ENCODE measurements at regions not wholly inside any gene's neighbourhood (a gene's known extent, or its start where the extent isn't known, plus 50 kb on each side); places are given as distances from the start of the nearest gene placed in this dataset.

GRCh38 chr3:10759495-10759894 lies 56.5 kb upstream of the SLC6A11 start:
- DNase-seq (ENCODE audit: extremely low read depth in 1 of 2, low read depth in 1 of 2): no peak

DNA sequence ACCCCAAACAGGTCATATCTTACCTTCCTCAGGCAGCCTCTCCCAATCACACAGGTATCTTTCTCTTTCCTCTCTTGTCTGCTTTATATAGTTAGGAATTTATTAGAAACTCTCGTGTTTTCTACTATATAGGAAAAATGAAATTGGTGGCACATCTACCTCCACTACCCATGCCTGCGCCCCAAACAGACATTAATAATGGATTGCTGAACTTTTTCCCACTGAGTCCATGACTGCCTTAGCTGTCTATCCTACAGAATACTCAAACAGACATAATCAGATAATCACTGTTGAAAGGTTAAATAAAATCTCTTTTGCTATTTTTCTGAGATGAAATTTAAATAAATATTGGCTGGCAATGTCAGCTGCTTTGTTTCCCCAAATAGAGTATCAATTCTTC lies 55.8 kb upstream of the SLC6A11 start:
- DNase-seq (ENCODE audit: extremely low read depth in 1 of 2, low read depth in 1 of 2): no peak

DNA sequence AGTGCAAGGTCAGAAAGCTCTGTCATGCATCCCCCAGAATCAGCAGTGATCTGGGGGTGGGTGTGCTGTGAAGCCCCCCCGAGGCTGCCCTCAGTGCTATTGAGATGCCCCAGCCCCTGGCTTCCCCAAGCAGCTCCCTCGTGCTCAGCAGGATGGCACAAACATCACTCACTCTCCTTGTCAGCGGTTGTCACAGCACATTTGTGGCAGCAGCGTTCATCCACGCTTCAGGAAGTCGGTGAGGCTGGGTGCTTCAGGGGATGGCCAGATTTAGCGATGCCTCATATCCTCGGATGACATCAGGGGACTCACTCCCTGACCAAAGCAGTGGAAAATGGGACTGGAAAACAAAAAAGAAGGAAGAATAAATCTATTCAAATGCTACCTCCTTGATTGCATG lies 54.4 kb upstream of the SLC6A11 start:
- DNase-seq (ENCODE audit: extremely low read depth in 1 of 2, low read depth in 1 of 2): no peak

GRCh38 chr3:10762116-10762515 lies 53.9 kb upstream of the SLC6A11 start:
- DNase-seq (ENCODE audit: extremely low read depth in 1 of 2, low read depth in 1 of 2): no peak

- DNase-seq (ENCODE audit: extremely low read depth in 1 of 2, low read depth in 1 of 2): no peak
These were observed 53.3 kb upstream of the SLC6A11 start for GRCh38 chr3:10762611-10763247.

- DNase-seq (ENCODE audit: extremely low read depth in 1 of 2, low read depth in 1 of 2): no peak
These were observed 52.8 kb upstream of the SLC6A11 start for GRCh38 chr3:10763248-10763620.

DNA sequence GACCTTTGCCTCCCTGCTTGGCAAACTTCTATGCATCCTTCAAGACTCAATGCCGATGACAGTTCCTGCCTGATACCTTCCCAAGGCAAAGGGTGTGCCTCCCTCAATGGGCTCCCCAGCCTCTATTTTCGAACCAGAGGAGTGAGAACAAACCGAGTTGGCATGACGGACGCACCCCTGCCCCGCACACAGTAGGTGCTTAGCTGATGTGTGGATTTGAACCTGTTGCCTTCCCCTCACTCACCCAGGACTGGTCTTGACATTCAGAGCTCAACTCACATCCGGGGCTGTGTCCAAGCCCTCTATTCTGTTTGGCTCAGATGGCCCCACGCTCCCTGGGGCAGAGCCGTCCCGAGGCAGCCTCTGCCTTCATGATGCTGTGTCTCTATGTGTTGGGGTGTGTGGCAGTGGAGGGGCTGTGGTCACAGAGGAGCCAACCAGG lies 52.2 kb upstream of the SLC6A11 start:
- no peak for DNase-seq (ENCODE audit: extremely low read depth in 1 of 2, low read depth in 1 of 2)

GRCh38 chr3:10764259-10765051 lies 51.6 kb upstream of the SLC6A11 start:
- no peak for DNase-seq (ENCODE audit: extremely low read depth in 1 of 2, low read depth in 1 of 2)

DNA sequence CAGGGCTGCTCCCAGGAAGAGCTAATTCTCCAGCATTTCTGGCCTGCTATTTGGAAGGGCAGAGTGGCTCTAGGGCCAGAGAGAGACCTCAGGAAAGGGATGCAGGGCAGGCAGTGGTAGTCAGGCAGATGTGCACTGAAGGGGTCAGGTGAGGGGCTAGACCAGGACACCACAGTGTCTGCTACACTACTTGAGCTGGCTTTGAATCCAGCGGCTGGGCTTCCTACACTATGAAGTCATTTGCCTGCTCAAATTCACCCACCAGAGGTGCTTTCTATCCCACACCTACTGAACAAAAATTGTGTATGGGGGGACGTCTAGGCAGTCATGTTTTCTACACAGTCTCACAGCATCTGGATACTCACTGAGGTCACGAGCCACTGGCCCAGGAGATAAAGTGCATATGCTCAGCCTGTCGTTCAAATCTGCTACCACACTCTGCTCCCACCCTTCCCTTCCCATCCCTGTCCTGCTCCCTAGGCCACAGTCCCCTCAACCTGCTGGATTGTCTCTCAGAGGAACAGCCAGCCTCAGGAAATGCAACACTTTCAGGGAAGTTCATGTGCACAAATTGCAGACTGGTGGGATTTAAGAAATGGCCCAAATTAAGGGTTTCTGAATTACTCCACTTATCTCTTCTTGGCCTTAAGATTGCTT lies 49.9 kb upstream of the SLC6A11 start:
- no peak for DNase-seq (ENCODE audit: extremely low read depth in 1 of 2, low read depth in 1 of 2)
